ENCODE measurements at regions not wholly inside any gene's neighbourhood (a gene's known extent, or its start where the extent isn't known, plus 50 kb on each side); places are given as distances from the start of the nearest gene placed in this dataset.
"Not testable (repeated sequence)": the region's sequence is repeated elsewhere in the genome, so short reads cannot be mapped to it uniquely, and the experiment has no call there.

GRCh38 chr21:25234857-25235801, 372.2 kb downstream of the MRPL39 start:
- no peak for DNase-seq (ENCODE audit: low spot score)

- no peak for DNase-seq (ENCODE audit: low spot score)
Measured at GRCh38 chr21:25220954-25221353, 386.3 kb downstream of the MRPL39 start.

- no peak for DNase-seq (ENCODE audit: low spot score)
Measured at GRCh38 chr21:25220169-25220568, 387.1 kb downstream of the MRPL39 start.

GRCh38 chr21:25215698-25216384, 391.4 kb downstream of the MRPL39 start:
- no peak for DNase-seq (ENCODE audit: low spot score)

- DNase-seq (ENCODE audit: low spot score), result no peak
Measured at GRCh38 chr21:25214676-25215075, 392.6 kb downstream of the MRPL39 start.

- DNase-seq (ENCODE audit: low spot score), result no peak
Measured at GRCh38 chr21:25199944-25200343, 407.3 kb downstream of the MRPL39 start.

- DNase-seq (ENCODE audit: low spot score), result no peak
Measured at GRCh38 chr21:25191141-25191540, 416.1 kb downstream of the MRPL39 start.

- no peak for DNase-seq (ENCODE audit: low spot score)
Measured at GRCh38 chr21:25189497-25189896, 417.8 kb downstream of the MRPL39 start.

GRCh38 chr21:25188677-25189079, 418.6 kb downstream of the MRPL39 start:
- no peak for DNase-seq (ENCODE audit: low spot score)

- DNase-seq (ENCODE audit: low spot score), result no peak
Measured at GRCh38 chr21:25186273-25186672, 421.0 kb downstream of the MRPL39 start.

- DNase-seq (ENCODE audit: low spot score), result no peak
Measured at GRCh38 chr21:25183577-25183976, 423.7 kb downstream of the MRPL39 start.

- DNase-seq (ENCODE audit: low spot score), result not testable (repeated sequence)
Measured at GRCh38 chr21:25181690-25182089, 425.6 kb downstream of the MRPL39 start.

- DNase-seq (ENCODE audit: low spot score), result no peak
Measured at GRCh38 chr21:25179116-25179515, 428.2 kb downstream of the MRPL39 start.

- DNase-seq (ENCODE audit: low spot score), result no peak
Measured at GRCh38 chr21:25176637-25177412, 430.5 kb downstream of the MRPL39 start.

- no peak for DNase-seq (ENCODE audit: low spot score)
Measured at GRCh38 chr21:25175938-25176337, 431.3 kb downstream of the MRPL39 start.

GRCh38 chr21:25171438-25171837, 435.8 kb downstream of the MRPL39 start:
- DNase-seq (ENCODE audit: low spot score), result no peak

GRCh38 chr21:25170681-25171080, 436.6 kb downstream of the MRPL39 start:
- no peak for DNase-seq (ENCODE audit: low spot score)

GRCh38 chr21:25169370-25169769, 437.9 kb downstream of the MRPL39 start:
- no peak for DNase-seq (ENCODE audit: low spot score)

- DNase-seq (ENCODE audit: low spot score), result not testable (repeated sequence)
Measured at GRCh38 chr21:25166904-25167303, 440.4 kb downstream of the MRPL39 start.

GRCh38 chr21:25161571-25161970, 445.7 kb downstream of the MRPL39 start:
- DNase-seq (ENCODE audit: low spot score), result no peak

- DNase-seq (ENCODE audit: low spot score), result not testable (repeated sequence)
Measured at GRCh38 chr21:25155020-25155419, 452.3 kb downstream of the MRPL39 start.

- no peak for DNase-seq (ENCODE audit: low spot score)
Measured at GRCh38 chr21:25149022-25149421, 458.3 kb downstream of the MRPL39 start.

Measured in left forelimb (tissue), 1 donor.